OCI-LY3 (cell line): ENCODE measurements at regions not wholly inside any gene's neighbourhood (a gene's known extent, or its start where the extent isn't known, plus 50 kb on each side); places are given as distances from the start of the nearest gene placed in this dataset.

Source experiments
- CTCF ChIP-seq: fragments of 200-600, 300-600 bp; sonication (generic); IDR thresholded peaks from 2 replicates; pipeline ENCODE4 v1.5.1; 2014; ENCODE audit warnings: antibody characterized with exemption, low read length, low read depth
- EZH2phosphoT487 ChIP-seq: fragments of 200-600 bp; shearing (Covaris generic); IDR thresholded peaks from 2 replicates; pipeline ENCODE4 v1.6.1; 2018; ENCODE audit warnings: antibody characterized with exemption, mixed run types, low read depth

- TF ChIP-seq CTCF (no peak), EZH2phosphoT487 (no peak)
These were observed 577.9 kb upstream of the EPHA6 start for GRCh38 chr3:96236522-96236921.
